Stimulated activated CD4-positive, alpha-beta T cell treated with anti-CD3 and anti-CD28 coated beads, Interleukin-15, amount 100 ng/mL, for 48 hours (primary cell): ENCODE measurements at regions not wholly inside any gene's neighbourhood (a gene's known extent, or its start where the extent isn't known, plus 50 kb on each side); places are given as distances from the start of the nearest gene placed in this dataset.

ENCODE experiments used
- DNase-seq, 2 donors: peaks; one replicate each; pipeline ENCODE4 v3.0.0-alpha.2; 2020; ENCODE audit warnings: low read depth in 2 of 2

- no peak for DNase-seq
Measured at GRCh38 chr5:77157732-77158532, 52.5 kb upstream of the PDE8B start.

GRCh38 chr5:77156379-77156778 is 54.1 kb upstream of the PDE8B start:
- DNase-seq: no peak

GRCh38 chr5:77155179-77155785 is 55.2 kb upstream of the PDE8B start:
- DNase-seq: no peak

- no peak for DNase-seq
Measured at GRCh38 chr5:77152441-77152840, 58.0 kb upstream of the PDE8B start.

GRCh38 chr5:77151501-77151900 is 59.0 kb upstream of the PDE8B start:
- DNase-seq: no peak

- DNase-seq: no peak
Measured at GRCh38 chr5:77146896-77147295, 59.8 kb upstream of the ZBED3 start.

GRCh38 chr5:77145666-77146065 is 58.6 kb upstream of the ZBED3 start:
- no peak for DNase-seq

GRCh38 chr5:77144837-77145139 is 57.7 kb upstream of the ZBED3 start:
- no peak for DNase-seq

DNA sequence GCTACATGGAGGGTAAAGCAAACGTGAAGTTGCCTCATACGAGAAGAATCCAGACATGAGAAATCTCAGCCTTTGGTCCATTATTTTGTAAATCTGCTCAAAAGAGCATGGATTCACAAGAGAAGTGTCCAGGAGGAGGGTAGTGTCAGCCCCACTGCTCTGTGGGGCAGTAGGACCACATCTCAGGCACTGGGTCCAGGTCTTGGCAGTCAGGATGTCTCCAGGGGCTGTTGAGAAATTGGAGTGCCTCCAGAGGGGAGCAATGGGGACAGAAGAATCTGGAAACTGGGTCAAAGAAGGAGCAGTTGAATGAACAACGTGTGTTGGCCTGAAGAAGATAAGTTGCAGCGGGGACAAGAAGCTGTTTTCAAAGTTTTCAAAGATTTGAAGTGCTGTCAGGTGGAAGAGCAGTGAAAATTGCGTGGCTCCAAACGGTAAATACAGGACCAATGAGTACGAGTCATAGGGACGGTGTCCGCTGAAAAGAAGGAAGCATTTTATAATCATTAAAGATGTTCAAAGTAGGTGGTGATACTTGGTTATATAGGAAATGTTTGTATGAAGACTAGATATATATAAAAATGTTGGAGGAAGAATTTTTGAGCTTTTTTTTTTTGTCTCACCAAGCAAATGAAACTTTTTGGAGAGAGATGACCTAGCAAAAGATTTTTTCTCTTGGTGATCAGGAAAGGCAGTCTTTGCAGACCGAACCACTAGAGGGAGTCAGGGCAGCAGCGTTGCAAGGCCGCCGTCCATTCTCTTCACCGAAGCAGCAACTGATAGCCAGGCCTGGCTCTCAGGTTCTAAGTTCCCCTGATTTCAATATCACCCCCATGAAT is 57.1 kb upstream of the ZBED3 start:
- peak; percentile 32 to 53 for DNase-seq

DNA sequence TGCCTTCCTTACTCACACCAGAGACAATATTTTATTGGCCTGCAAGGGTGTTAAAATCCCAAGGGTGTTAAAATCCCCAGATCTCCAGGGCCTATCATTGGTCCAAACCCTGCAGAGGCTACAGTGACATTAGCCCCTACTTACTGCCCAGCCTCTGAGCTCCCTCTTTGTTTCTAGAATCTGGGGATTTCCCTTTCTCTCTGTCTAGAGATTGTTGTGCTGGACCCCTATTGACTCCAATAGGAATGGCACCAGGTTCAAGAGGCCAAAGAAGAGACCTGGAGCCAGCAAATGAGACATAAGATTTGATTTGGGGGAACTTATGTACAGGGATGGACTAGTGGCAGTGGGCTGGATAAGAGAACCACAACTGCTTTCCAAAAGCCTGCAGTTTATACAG is 53.3 kb upstream of the ZBED3 start:
- DNase-seq: no peak

GRCh38 chr5:77139001-77139400 is 51.9 kb upstream of the ZBED3 start:
- no peak for DNase-seq
